Transverse colon (tissue), 4 donors: ENCODE measurements at regions not wholly inside any gene's neighbourhood (a gene's known extent, or its start where the extent isn't known, plus 50 kb on each side); places are given as distances from the start of the nearest gene placed in this dataset.

Experiments
- DNase-seq: peaks from one replicate; pipeline ENCODE4 v3.0.0-alpha.2; 2019
- H3K27ac ChIP-seq, 4 donors: fragments of 200-600 bp; sonication (generic); 2 replicates each; pipeline ENCODE4 v1.5.1; 2016 to 2018; ENCODE audit warnings: inconsistent platforms in 4 of 4
- H3K27me3 ChIP-seq: fragments of 200-600 bp; sonication (generic); 2 replicates; pipeline ENCODE4 v1.5.1; 2017; ENCODE audit warnings: inconsistent platforms
- H3K36me3 ChIP-seq, 4 donors: fragments of 200-600 bp; sonication (generic); 2 replicates each; pipeline ENCODE4 v1.5.1; 2017 to 2019; ENCODE audit warnings: inconsistent platforms in 4 of 4
- H3K4me1 ChIP-seq, 4 donors: fragments of 200-600 bp; sonication (generic); 2 replicates each; pipeline ENCODE4 v1.5.1; 2017 to 2020; ENCODE audit warnings: inconsistent platforms in 4 of 4
- H3K4me3 ChIP-seq, 4 donors: fragments of 200-600 bp; sonication (generic); 1 replicate in 1 of 4; 2 replicates in 3 of 4; pipeline versions ENCODE4 v1.5.1 to v1.6.1; 2017 to 2019; ENCODE audit warnings: inconsistent platforms in 4 of 4
- H3K9me3 ChIP-seq, 2 donors: fragments of 200-600 bp; sonication (generic); 2 replicates each; pipeline ENCODE4 v1.5.1; 2017 to 2019; ENCODE audit warnings: inconsistent platforms in 2 of 2
- EP300 ChIP-seq: sonication (generic); formaldehyde crosslinking; IDR thresholded peaks from one replicate; pipeline ENCODE4 v1.6.1; 2017; ENCODE audit warnings: antibody characterized with exemption, low read depth
- POLR2A ChIP-seq: fragments of 450-650 bp; IDR thresholded peaks from one replicate; pipeline ENCODE4 v1.6.1; 2016; ENCODE audit warnings: antibody characterized with exemption, mild to moderate bottlenecking, moderate library complexity
- POLR2AphosphoS5 ChIP-seq, 3 donors: sonication (generic); formaldehyde crosslinking; IDR thresholded peaks; one replicate each; pipeline ENCODE4 v1.6.1; 2016; ENCODE audit warnings: antibody characterized with exemption in 3 of 3
- WGBS, 2 donors: methylation state at CpG; one replicate each; pipeline ENCODE4 v1.1.5; 2018; ENCODE audit warnings: low coverage in 1 of 2; 5-methylcytosine and 5-hydroxymethylcytosine counted together
- in situ Hi-C, 4 donors: fragments of 200-750 bp; cut with MboI; loops; one replicate each; pipeline versions ENCODE4 v1.15.0 to v1.15.1; 2017; ENCODE audit warnings: low sequenced_read_pairs in 3 of 4, low pct_ligation_motif_present in 1 of 4, low pct_unique_long_range_greater_than_20kb in 1 of 4
- intact Hi-C: fragments of 100-400 bp; cut with DNase I; formaldehyde crosslinking; loops from one replicate; pipeline ENCODE4 v1.15.1; 2023; ENCODE audit warnings: low total_unique reads
- TF ChIP-seq, protein P1 (sequence below), 5 experiments: fragments of 200-600 bp in 3 of 5; fragments of 450-650 bp in 2 of 5; sonication (generic) in 3 of 5; IDR thresholded peaks; 1 replicate in 2 of 5; 2 replicates in 3 of 5; pipeline ENCODE4 v1.5.1; 2016 to 2017; ENCODE audit warnings: antibody characterized with exemption in 5 of 5, inconsistent platforms in 3 of 5, mild to moderate bottlenecking in 2 of 5, moderate library complexity in 1 of 5

DNA sequence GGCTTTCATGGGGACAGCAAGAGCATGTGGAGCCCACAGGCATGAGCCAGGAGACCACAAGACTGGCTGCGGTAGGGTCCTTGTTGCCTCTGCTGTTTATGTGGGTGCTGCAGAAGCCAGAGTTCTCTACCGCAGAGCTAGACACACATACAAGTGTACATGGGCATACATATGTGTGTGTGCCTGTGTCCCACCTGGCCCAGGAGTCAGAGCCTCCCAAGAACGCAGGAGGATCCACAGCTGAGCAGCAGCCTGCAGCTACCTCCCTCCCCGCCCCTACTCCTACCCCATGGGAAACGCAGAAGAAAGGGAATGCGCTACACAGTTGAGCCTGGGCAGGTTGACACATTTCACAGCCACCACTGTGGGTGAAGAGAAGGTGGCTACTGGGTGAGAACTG, 438.1 kb upstream of the SMIM21 start:
- 89% methylated on average over 6 of the region's 6 CpGs; no CpG with 5 or more reads in 1 of the 2 donors for WGBS, 2 donors
- no peaks in the 10 kb centered on the region for H3K27me3 ChIP-seq
- TF ChIP-seq POLR2A (no peak), EP300 (no peak), POLR2AphosphoS5 (IDR thresholded peaks at IDR 0.05) (no peak)
- TF ChIP-seq, protein P1, sequence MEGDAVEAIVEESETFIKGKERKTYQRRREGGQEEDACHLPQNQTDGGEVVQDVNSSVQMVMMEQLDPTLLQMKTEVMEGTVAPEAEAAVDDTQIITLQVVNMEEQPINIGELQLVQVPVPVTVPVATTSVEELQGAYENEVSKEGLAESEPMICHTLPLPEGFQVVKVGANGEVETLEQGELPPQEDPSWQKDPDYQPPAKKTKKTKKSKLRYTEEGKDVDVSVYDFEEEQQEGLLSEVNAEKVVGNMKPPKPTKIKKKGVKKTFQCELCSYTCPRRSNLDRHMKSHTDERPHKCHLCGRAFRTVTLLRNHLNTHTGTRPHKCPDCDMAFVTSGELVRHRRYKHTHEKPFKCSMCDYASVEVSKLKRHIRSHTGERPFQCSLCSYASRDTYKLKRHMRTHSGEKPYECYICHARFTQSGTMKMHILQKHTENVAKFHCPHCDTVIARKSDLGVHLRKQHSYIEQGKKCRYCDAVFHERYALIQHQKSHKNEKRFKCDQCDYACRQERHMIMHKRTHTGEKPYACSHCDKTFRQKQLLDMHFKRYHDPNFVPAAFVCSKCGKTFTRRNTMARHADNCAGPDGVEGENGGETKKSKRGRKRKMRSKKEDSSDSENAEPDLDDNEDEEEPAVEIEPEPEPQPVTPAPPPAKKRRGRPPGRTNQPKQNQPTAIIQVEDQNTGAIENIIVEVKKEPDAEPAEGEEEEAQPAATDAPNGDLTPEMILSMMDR (IDR thresholded peaks at IDR 0.05) = no peak
- no peaks in the 10 kb centered on the region for H3K36me3 ChIP-seq
- no peaks in the 10 kb centered on the region for H3K9me3 ChIP-seq
- DNase-seq = no peak
- intact Hi-C loops = no loop called here
- H3K4me3 ChIP-seq = no peak overlapping the region
- no peaks in the 10 kb centered on the region for H3K4me1 ChIP-seq
- H3K27ac ChIP-seq = no peak overlapping the region
- in situ Hi-C loops = no loop called here

DNA sequence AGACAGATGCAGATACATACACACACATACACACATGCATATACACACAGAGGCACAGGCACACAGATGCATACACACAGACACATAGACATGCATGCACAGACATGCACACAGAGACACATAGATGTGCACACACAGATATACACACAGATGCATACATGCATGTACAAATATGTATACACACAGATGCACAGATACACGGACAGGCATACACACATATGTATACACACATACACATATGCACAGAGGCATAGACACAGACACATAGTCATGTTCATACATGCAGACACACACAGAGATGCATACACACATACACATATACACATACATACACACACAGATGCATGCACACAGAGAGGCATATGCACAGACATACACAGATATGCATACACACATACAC, 437.3 kb upstream of the SMIM21 start:
- DNase-seq = no peak
- in situ Hi-C loops (no loop called here), intact Hi-C loops (no loop called here)
- H3K4me1 ChIP-seq = no peaks in the 10 kb centered on the region
- no peak overlapping the region for H3K4me3 ChIP-seq
- no peaks in the 10 kb centered on the region for H3K36me3 ChIP-seq
- WGBS, 2 donors = 71% methylated on average over 1 of the region's 1 CpG; no CpG with 5 or more reads in 1 of the 2 donors
- H3K27ac ChIP-seq = no peak overlapping the region
- no peak for TF ChIP-seq POLR2A
- TF ChIP-seq, protein P1 (IDR thresholded peaks at IDR 0.05) = no peak
- TF ChIP-seq EP300 = no peak
- TF ChIP-seq POLR2AphosphoS5 (IDR thresholded peaks at IDR 0.05) = no peak
- H3K9me3 ChIP-seq = no peaks in the 10 kb centered on the region
- no peaks in the 10 kb centered on the region for H3K27me3 ChIP-seq

DNA sequence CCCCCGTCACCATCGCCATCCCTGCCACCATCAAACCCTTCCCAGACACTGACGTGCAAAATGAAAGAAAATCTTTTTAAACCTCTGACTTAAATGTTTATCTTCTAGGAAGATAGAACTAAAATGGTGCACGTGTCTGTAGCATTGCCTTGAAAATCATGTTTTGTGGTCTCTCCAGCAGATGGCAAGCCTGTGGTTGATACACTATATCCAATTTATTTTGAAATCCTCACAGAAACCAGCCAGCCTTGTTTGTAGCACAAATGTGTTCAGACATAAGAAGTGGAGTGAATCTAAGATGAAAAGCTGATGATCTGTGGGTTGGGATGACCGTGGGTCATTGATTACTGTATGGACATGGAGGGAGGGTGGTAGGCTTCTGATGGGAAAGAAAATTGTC, 436.2 kb upstream of the SMIM21 start:
- Histone ChIP-seq H3K4me3 (no peak overlapping the region), H3K36me3 (no peaks in the 10 kb centered on the region), H3K27me3 (no peaks in the 10 kb centered on the region), H3K4me1 (no peaks in the 10 kb centered on the region), H3K9me3 (no peaks in the 10 kb centered on the region), H3K27ac (no peak overlapping the region)
- intact Hi-C loops = no loop called here
- DNase-seq = no peak
- in situ Hi-C loops = no loop called here
- TF ChIP-seq, protein P1 (IDR thresholded peaks at IDR 0.05) = no peak
- no peak for TF ChIP-seq POLR2A
- TF ChIP-seq POLR2AphosphoS5 (IDR thresholded peaks at IDR 0.05) = no peak
- no peak for TF ChIP-seq EP300
- 73 to 79% methylated on average over 1 to 5 of the region's 5 CpGs for WGBS, 2 donors

DNA sequence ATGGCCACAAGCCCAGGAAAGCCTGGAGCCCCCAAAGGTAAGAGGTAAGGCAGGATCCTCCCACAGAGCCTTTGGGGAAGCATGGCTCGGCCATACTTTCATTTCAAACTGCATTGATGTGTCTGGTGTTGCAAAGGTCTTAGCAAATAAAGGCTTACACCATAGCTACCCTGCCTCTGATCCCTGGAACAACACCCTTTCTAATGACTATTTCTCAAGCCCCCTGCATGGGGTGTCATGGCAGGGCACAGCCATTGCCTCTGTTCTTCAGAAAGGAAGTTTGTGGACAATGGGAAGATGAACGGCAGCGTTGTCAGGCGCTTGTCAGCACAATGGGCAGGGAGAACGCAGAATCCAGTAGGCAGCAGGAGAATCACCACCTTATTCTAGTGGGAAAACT, 435.0 kb upstream of the SMIM21 start:
- H3K4me1 ChIP-seq = no peaks in the 10 kb centered on the region
- no peak overlapping the region for H3K27ac ChIP-seq
- 81 to 91% methylated on average over 3 to 5 of the region's 5 CpGs for WGBS, 2 donors
- no peaks in the 10 kb centered on the region for H3K36me3 ChIP-seq
- no peak for DNase-seq
- TF ChIP-seq POLR2A (no peak), POLR2AphosphoS5 (IDR thresholded peaks at IDR 0.05) (no peak), EP300 (no peak)
- TF ChIP-seq, protein P1 (IDR thresholded peaks at IDR 0.05) = no peak
- H3K9me3 ChIP-seq = no peaks in the 10 kb centered on the region
- H3K27me3 ChIP-seq = no peaks in the 10 kb centered on the region
- H3K4me3 ChIP-seq = no peak overlapping the region
- in situ Hi-C loops = no loop called here
- intact Hi-C loops = no loop called here
